Stimulated activated CD4-positive, alpha-beta T cell treated with anti-CD3 and anti-CD28 coated beads, Interleukin-4, amount 100 ng/mL, for 1 hour (primary cell): ENCODE measurements at regions not wholly inside any gene's neighbourhood (a gene's known extent, or its start where the extent isn't known, plus 50 kb on each side); places are given as distances from the start of the nearest gene placed in this dataset.
"Not testable (repeated sequence)": the region's sequence is repeated elsewhere in the genome, so short reads cannot be mapped to it uniquely, and the experiment has no call there.

Experiments used
- DNase-seq: peaks from one replicate; pipeline ENCODE4 v3.0.0-alpha.2; 2020

- DNase-seq: no peak
Observed at GRCh38 chr13:73536865-73537264, 478.1 kb downstream of the KLF5 start.

DNA sequence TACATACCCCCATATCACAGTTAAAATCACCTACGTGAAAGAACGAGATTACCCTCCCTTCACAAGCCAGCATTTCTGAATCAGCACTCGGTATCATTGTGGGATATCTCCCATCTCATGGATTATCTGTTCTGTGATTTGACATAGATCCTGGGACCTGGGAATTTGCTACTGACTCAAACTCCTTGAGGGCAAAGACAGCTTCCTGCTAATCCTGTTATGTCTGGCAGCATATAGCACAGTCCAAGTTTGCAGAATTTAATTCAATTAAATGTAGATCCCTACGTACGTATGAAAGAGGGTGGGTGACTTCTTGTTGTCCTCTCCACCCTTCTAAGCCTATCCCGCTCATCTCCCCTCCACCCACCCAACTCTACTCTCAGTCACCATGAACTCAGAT, 476.5 kb downstream of the KLF5 start:
- DNase-seq: no peak

DNA sequence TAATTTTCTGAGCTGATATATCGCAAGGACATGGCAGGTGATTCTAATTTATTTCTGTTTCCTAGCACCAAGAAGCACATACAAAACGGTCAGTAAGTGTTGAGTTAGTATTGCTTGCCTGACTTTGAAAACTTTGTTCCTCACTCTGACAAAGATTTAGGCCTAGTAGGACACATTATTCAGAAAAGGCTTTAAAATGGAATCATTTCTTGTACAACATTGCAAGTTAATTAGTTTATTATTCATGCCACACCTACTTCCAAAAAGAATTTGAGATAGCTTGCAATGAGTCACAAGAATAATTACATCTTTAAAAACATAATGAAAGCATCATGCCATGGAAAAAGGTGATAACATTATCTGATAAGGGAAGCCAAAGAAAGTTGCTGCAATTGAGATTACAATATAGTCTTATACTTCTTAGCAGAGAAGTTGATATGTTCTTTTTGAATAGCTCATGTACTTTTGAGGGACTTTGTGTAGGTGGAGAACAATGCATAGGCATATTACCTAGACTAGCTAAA, 474.2 kb downstream of the KLF5 start:
- DNase-seq: no peak

DNA sequence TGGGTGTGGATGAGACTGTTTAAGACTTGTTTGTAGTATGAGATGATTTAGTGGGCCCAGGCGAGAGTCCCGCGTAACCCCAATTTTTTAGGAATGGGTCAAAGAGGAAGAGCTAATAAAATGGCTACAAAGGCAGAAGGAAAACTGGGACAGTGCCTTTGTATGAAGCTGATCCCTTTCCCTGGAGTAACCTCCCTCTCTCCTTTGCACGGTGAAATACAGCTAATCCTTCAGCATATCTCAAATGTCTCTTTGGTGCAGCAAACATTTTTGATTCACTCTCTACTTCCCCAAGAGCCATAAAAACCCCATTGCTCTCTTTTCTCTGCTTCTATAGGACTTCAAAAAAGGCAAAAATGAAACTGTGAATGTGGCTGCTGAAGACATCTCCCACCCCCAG, 473.8 kb downstream of the KLF5 start:
- no peak for DNase-seq

DNA sequence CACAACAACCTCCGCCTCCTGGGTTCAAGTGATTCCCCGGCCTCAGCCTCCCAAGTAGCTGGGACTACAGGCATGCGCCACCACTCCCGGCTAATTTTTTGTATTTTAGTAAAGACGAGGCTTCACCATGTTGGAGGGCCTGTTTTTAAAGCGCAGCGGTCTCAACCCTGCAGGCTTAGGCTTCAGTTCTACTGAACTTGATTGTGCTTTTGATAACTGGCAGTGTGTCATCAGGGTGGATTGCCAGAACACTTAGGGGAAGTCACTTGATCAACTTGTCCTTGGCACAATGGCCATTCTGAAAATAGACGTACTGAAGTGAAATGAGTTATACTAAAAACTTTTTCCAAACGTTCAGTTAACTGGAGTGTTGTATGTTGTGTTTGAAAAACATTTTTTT, 472.2 kb downstream of the KLF5 start:
- DNase-seq: no peak

- DNase-seq: no peak
Observed at GRCh38 chr13:73522937-73523336, 464.1 kb downstream of the KLF5 start.

DNA sequence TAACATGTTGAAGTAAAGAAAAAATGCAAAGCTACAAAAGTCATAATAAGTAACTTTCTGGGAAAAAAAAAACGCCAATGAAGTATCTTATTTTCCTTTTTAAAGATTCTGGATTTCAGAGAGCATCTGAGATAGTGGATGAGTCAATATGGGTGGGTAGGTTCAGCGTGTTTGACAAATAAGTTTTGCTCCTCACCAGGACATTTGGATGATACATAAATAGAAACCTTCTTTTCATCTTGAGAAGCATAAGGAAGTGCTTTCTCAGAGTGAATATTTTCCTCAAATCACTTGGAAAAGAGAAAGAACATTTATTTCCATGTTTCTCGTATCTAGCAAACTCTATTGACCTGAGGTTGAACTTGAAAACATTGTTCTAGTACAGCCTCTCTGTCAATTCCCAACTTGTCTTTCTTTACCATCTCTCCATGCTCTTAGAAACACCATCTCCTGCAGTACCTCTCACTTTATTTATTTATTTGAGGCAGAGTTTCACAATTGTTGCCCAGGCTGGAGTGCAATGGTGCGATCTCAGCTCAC, 463.2 kb downstream of the KLF5 start:
- DNase-seq: no peak

DNA sequence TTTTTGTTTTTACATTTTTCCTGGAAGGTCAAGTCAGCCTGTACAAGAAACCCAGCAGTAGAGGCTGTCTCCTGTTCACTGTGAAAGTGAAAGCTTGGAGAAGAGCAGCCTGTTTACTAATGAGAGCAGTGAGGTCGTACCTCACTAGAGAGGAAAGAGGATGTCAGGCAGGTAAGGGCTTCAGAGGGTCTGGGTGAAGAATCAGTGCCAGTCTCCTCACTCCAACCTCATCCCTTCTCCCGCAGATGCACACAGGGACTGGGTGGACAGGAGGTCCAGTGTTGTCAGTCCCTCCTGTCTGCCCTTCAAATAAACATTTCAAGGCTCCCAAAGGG, 462.5 kb downstream of the KLF5 start:
- no peak for DNase-seq

GRCh38 chr13:73520566-73521289, 461.9 kb downstream of the KLF5 start:
- DNase-seq: no peak

- DNase-seq: not testable (repeated sequence)
Observed at GRCh38 chr13:73520135-73520534, 461.3 kb downstream of the KLF5 start.

- no peak for DNase-seq
Observed at GRCh38 chr13:73519396-73520116, 460.8 kb downstream of the KLF5 start.

DNA sequence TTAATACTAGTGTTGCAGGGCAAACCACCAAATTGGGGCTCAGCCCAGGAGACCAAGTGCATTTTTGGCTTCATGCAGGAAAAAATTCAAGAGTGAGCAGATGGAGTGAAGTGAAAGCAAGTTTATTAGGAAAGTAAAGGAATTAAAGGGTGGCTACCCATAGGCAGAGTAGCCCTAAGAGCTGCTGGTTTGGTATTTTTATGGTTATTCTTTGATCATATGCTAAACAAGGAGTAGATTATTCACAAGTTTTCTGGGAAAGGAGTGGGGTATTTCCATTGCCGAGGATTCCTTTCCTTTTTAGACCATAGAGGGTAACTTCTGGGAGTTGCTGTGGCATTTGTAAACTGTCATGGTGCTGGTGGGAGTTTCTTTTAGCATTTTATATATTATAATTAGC, 459.0 kb downstream of the KLF5 start:
- no peak for DNase-seq

- DNase-seq: no peak
Observed at GRCh38 chr13:73516731-73517130, 457.9 kb downstream of the KLF5 start.

DNA sequence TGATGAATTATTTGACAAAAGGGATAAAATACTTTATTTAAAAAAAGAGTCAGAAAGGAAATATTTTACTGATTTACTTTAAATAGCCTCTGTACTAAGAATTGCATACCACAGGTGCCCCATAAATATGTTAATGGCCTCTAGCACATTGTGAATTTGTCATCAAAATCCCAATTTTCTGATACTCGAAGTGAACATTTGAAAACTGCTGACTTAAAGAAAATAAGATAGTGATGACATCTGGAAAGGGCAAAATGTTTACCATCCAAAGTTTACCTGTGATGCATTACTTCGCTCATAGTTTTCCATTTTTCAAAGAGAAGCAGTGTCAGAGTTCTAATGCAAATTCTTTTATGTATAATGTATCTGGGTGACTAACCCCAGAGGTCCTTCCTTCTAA, 455.4 kb downstream of the KLF5 start:
- no peak for DNase-seq

DNA sequence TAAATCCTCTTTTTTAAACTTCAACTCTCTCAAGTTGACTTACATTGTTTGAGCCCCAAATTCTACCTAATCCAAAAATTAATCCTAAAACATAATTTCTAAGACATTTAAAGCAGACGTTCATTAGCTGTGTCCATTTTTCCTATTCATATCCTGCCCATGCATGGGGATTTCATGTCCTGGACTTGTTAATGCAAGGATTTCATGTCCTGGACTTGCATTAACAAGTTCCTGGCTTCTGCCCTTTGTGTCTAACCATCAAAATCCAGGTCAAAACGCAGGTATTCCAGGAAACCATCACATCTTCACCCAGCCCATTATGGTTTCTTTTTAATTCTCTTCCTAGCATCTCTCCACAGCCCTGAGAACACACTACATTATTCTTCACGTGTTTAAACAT, 454.9 kb downstream of the KLF5 start:
- DNase-seq: no peak

- DNase-seq: no peak
Observed at GRCh38 chr13:73508841-73509240, 450.0 kb downstream of the KLF5 start.

- no peak for DNase-seq
Observed at GRCh38 chr13:73505376-73505890, 446.6 kb downstream of the KLF5 start.

DNA sequence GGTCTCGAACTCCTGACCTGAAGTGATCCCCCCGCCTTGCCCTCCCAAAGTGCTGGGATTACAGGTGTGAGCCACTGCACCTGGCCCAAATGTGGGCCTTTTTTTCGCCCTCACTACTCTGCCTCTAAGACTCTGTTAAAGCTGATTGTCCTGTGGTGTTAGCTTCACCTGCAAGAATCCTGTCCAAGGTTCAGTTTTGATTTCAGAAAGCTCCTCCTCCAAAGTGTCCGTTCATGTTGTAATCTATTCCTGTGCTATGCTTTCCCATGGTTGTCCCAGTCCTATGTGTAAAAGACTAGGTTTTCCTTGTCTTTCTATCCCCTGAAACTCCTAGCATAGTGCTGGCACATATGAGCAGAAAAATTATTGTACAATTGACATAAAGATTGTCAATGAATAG, 440.9 kb downstream of the KLF5 start:
- DNase-seq: no peak

GRCh38 chr13:73497430-73497829, 438.6 kb downstream of the KLF5 start:
- DNase-seq: no peak

DNA sequence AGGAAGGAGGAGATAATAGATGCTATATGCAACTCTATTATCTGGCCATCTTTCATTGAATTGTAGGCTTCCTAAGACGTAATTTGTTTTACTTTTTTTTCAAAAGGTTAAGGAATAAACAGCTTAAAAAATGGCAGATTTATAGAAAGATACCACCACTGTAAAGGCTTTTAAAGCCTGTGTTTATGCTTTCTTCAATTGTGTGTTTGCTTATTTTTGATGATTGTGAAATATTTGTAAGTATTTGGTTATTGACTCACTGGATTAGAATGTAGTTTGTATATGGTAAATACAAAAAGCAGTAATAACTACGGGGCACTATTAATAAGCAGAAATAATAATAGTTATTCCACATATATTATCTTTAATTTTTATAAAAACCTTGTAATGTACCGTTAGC, 437.9 kb downstream of the KLF5 start:
- DNase-seq: no peak

DNA sequence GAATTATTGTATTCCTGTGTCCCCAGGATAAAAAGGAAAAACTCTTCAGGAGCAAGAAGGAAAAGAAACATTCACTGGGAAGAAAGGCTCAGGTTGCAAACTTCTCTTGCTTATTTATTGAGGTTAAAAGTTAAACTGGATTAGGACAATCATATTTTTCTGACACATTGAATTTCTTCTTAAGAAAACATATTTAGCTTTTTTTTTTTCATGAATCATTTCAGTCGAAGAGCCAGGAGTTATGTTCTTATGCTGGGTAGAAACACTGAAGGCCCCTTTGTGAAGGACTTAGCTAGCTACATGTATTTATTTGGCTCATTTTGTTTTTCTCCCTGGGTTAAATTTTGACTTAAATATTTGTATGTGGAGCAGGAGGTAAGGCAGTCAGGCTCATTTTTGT, 434.0 kb downstream of the KLF5 start:
- no peak for DNase-seq

- DNase-seq: no peak
Observed at GRCh38 chr13:73482556-73482955, 423.8 kb downstream of the KLF5 start.

- no peak for DNase-seq
Observed at GRCh38 chr13:73481886-73482445, 423.2 kb downstream of the KLF5 start.
